C4-2B (cell line): ENCODE measurements at regions not wholly inside any gene's neighbourhood (a gene's known extent, or its start where the extent isn't known, plus 50 kb on each side); places are given as distances from the start of the nearest gene placed in this dataset.

Experiments
- ZFX ChIP-seq: fragments of 450-650 bp; IDR thresholded peaks from 2 replicates; pipeline ENCODE4 v1.6.1; 2017
- TF ChIP-seq, protein P1 (sequence below): fragments of 450-650 bp; conservative IDR thresholded peaks from 2 replicates; pipeline ENCODE4 v1.5.1; 2017; ENCODE audit warnings: mild to moderate bottlenecking

DNA sequence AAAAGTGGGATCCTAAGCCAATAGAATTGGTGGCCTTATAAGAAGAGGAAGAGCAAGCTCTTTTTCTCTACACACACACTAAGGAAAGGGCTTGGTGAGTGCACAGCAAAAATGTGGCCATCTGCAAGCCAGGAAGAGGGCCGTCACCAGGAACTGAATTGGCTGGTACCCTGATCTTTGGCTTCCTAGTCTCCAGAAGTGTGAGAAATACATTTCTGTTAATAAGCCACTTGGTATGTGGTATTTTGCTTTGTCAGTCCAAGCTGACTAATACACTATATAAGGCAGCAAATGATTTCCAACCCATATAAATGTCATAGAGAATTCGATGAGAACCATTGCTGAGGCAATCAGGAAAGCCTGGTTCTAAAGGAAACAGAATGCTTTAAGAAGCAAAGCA, 816.3 kb upstream of the SEMA6D start:
- no peak for TF ChIP-seq ZFX
- TF ChIP-seq, protein P1, sequence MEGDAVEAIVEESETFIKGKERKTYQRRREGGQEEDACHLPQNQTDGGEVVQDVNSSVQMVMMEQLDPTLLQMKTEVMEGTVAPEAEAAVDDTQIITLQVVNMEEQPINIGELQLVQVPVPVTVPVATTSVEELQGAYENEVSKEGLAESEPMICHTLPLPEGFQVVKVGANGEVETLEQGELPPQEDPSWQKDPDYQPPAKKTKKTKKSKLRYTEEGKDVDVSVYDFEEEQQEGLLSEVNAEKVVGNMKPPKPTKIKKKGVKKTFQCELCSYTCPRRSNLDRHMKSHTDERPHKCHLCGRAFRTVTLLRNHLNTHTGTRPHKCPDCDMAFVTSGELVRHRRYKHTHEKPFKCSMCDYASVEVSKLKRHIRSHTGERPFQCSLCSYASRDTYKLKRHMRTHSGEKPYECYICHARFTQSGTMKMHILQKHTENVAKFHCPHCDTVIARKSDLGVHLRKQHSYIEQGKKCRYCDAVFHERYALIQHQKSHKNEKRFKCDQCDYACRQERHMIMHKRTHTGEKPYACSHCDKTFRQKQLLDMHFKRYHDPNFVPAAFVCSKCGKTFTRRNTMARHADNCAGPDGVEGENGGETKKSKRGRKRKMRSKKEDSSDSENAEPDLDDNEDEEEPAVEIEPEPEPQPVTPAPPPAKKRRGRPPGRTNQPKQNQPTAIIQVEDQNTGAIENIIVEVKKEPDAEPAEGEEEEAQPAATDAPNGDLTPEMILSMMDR: no peak
